Thyroid gland (tissue), 4 donors: ENCODE measurements at regions not wholly inside any gene's neighbourhood (a gene's known extent, or its start where the extent isn't known, plus 50 kb on each side); places are given as distances from the start of the nearest gene placed in this dataset.

Experiments used
- CTCF ChIP-seq, 6 experiments: fragments of 200-600 bp in 3 of 6; fragments of 450-650 bp in 3 of 6; sonication (generic) in 3 of 6; IDR thresholded peaks; one replicate each; pipeline ENCODE4 v1.5.1; 2016 to 2019; ENCODE audit warnings: antibody characterized with exemption in 6 of 6, mild to moderate bottlenecking in 2 of 6, inconsistent platforms in 1 of 6, moderate library complexity in 1 of 6
- POLR2A ChIP-seq, 2 donors: fragments of 450-650 bp; IDR thresholded peaks; one replicate each; pipeline ENCODE4 v1.6.1; 2017; ENCODE audit warnings: antibody characterized with exemption in 2 of 2, mild to moderate bottlenecking in 2 of 2, moderate library complexity in 1 of 2

- TF ChIP-seq POLR2A (IDR thresholded peaks at IDR 0.05) (no peak), CTCF (IDR thresholded peaks at IDR 0.05) (no peak)
These were observed 529.9 kb upstream of the CAMK1G start for GRCh38 chr1:209053587-209053986.
